ENCODE measurements at regions not wholly inside any gene's neighbourhood (a gene's known extent, or its start where the extent isn't known, plus 50 kb on each side); places are given as distances from the start of the nearest gene placed in this dataset.

GRCh38 chr6:9496837-9497236, 918.0 kb downstream of the TFAP2A start:
- TF ChIP-seq CTCF (conservative IDR thresholded peaks at IDR 0.05; ENCODE audit: low read depth, low read length): no peak
- no peak for TF ChIP-seq RAD21 (IDR thresholded peaks at IDR 0.05; ENCODE audit: low read length)
- no peak for TF ChIP-seq FOS (IDR thresholded peaks at IDR 0.05; ENCODE audit: low read depth, low read length)
- TF ChIP-seq ELK1 (IDR thresholded peaks at IDR 0.05; ENCODE audit: borderline replicate concordance, low read depth, low read length): no peak
- no peak for TF ChIP-seq RFX5 (IDR thresholded peaks at IDR 0.05; ENCODE audit: low read depth, low read length)
- no peak for TF ChIP-seq POLR2A (IDR thresholded peaks at IDR 0.05; ENCODE audit: low read depth, low read length)
- TF ChIP-seq USF2 (IDR thresholded peaks at IDR 0.05; ENCODE audit: low read depth, low read length): no peak
- TF ChIP-seq NFE2L2 (IDR thresholded peaks at IDR 0.05; ENCODE audit: low read depth, low read length): no peak
- no peak for TF ChIP-seq SMC3 (IDR thresholded peaks at IDR 0.05; ENCODE audit: low read depth, low read length)
- no peak for TF ChIP-seq RCOR1 (IDR thresholded peaks at IDR 0.05; ENCODE audit: insufficient replicate concordance, low read length)
- TF ChIP-seq CHD1 (IDR thresholded peaks at IDR 0.05; ENCODE audit: low read depth, low read length): no peak
- TF ChIP-seq BHLHE40 (IDR thresholded peaks at IDR 0.05; ENCODE audit: low read depth, low read length): no peak
- TF ChIP-seq MAZ (IDR thresholded peaks at IDR 0.05; ENCODE audit: borderline replicate concordance, low read depth, low read length): no peak
- TF ChIP-seq CEBPB (IDR thresholded peaks at IDR 0.05; ENCODE audit: low read depth, low read length): no peak
